Esophagus mucosa (tissue), 1 donor: ENCODE measurements at regions not wholly inside any gene's neighbourhood (a gene's known extent, or its start where the extent isn't known, plus 50 kb on each side); places are given as distances from the start of the nearest gene placed in this dataset.
A peak's percentile ranks its signal among the peaks of the same experiment; 100 is the strongest.
"Not testable (repeated sequence)": the region's sequence is repeated elsewhere in the genome, so short reads cannot be mapped to it uniquely, and the experiment has no call there.

Experiments
- ATAC-seq: fragments of 200-7000 bp; cut with Tn5 transposase; one replicate; pipeline ENCODE4 v1.9.1; 2020
- donor health status: DM: yes; HTN: yes; CAD: no.

- no peak for ATAC-seq
These were observed 52.4 kb upstream of the GOLGA8J start for GRCh38 chr15:30030345-30030744.

- ATAC-seq, result no peak
These were observed 58.9 kb upstream of the GOLGA8J start for GRCh38 chr15:30023798-30024295.

DNA sequence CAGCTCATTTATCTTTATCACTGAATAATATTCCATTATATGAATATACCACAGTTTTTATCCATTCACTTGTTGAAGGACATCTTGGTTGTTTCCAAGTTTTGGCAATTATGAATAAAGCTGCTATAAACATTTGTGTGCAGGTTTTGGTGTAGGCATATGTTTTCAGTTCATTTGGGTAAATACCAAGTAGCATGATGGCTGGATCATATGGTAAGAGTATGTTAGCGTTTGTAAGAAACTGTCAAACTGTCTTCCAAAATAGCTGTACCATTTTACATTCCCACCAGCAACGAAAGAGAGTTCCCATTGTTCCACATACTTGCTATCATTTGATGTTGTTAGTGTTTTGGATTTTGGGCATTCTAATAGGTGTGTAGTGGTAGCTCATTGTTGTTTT lies 72.0 kb upstream of the GOLGA8J start:
- ATAC-seq, result no peak

DNA sequence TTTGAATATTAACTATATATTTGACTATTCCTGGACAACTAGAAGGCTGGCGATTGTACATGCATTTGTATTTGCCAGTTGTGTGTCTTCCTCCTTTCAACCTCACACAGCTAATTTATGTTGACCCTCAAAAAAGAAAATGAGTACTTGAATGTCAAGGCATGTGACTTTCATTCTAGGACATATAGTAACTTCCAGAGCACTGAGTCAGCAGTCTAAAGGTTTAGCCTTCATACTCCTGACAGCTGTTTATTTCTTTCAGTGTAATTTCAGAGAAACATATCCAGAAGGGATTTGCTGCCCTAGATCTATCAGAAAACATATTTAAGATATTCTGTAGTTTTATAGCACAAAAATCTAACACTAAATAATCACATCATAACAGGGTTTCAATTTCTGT lies 74.6 kb upstream of the GOLGA8J start:
- ATAC-seq, result no peak

DNA sequence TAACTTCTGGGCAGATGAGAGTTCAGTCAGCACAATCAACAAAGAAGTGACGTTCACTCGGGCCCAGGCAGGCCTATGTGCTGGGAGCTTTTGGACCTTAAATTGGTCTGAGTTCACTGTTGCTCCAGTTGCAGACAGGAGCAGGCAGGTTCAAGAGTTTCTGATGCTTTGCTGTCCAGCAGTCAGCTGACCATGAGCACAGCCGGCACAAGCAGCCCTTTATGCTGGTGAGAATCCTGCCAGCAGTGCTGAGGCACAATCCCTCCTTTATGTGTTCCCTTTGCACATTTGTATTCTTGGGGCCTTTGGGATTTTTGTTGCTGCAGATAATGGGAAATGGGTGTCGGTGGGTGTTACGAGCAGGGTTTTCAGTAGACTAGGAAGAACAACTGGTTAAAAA lies 81.2 kb upstream of the GOLGA8J start:
- ATAC-seq, result no peak

- no peak for ATAC-seq
These were observed 84.7 kb upstream of the GOLGA8J start for GRCh38 chr15:29998033-29998432.

- ATAC-seq, result no peak
These were observed 85.3 kb upstream of the GOLGA8J start for GRCh38 chr15:29997499-29997898.

- no peak for ATAC-seq
These were observed 88.5 kb upstream of the GOLGA8J start for GRCh38 chr15:29994284-29994683.

GRCh38 chr15:29990954-29991353 lies 91.8 kb upstream of the GOLGA8J start:
- ATAC-seq, result no peak

DNA sequence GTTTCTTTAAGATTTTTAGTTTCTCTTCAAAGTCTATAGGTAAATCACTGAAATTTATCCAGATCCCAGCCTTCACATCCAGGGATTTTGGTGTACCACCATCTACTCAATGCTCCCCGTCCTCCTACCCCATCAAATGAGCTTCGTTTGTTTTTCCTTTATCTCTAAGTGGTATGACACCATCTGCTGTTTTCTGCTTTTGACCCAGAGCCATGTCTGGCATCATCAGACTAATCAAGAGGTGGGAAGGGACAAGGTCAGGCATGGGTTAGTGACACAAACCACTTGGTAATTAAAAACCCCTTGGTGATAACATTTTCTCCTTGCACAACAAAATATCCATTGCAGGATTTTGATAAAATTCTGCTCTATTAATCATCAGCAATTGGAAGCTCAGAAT lies 92.7 kb upstream of the GOLGA8J start:
- no peak for ATAC-seq

GRCh38 chr15:29988701-29989100 lies 94.1 kb upstream of the GOLGA8J start:
- no peak for ATAC-seq

DNA sequence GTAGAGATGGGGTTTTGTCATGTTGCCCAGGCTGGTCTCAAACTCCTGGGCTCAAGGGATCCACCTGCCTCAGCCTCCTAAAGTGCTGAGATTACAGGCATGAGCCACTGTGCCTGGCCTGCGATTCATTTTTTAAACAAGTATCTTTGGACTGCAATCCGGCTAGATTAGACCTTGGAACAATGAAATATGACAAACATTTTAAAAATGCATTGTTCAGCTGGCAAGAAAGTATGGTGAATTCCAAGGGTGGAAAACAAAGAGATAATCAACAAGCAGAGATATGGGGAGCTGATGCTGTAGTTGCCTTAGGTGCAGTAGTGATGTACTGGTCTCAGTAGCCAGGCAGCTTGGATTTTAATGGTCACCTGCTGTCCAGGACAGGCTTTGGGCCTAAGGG lies 95.8 kb upstream of the GOLGA8J start:
- no peak for ATAC-seq

DNA sequence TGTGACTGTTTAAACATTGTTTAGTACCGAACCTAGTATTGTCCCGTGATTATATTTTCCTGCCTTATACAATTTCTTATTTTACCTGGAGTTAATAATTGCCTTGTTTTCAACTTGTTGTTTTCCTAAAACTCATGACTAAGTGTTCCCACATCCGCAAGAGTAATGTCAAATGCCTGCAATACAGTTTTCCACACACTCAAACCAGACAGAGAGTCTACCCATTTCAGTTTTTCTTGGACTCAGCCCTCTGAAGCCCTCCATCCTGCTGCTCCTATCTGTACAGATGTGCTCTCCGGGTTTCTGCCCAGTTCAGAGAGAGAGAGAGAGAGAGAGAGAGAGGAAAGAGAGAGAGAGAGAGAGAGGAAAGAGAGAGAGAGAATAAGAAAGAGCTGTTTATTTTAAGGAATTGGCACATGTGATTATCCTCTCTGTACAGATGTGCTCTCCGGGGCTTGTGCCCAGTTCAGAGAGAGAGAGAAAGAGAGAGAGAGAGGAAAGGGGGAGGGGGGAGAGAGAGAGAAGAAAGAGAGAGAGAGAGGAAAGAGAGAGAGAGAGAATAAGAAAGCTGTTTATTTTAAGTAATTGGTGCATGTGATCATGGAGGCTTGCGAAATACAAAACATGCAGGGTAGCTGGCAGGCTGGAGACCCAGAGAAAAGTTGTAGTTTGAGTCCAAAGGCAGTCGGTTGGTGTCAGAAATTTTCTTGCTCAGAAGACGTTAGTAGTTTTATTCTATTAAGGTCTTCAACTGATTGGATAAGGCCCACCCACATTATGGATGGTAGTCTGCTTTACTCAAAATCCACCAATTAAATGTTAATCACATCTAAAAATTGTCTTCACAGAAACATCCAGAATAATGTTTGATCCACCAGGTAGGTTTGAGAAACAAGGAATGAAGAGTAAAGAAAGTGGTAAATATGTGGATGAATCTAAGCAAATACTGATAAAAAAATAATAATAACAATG lies 104.1 kb upstream of the GOLGA8J start:
- ATAC-seq, result no peak

DNA sequence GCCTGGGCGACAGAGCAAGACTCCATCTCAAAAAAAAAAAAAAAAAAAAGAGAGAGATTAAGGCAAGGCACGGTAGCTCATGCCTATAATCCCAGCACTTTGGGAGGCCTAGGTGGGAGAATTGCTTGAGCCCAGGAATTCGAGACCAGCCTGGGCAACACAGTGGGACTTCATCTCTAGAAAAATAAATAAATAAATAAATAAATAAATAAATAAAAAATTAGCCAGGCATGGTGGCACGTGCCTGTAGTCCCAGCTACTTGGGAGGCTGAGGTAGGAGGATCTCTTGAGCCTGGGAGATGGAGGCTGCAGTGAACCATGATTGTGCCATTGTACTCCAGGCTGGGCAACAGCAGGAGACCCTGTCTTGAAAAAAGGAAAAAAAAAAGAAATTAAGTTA lies 108.7 kb upstream of the GOLGA8J start:
- ATAC-seq, result not testable (repeated sequence)

- peak; percentile 88 for ATAC-seq
These were observed 110.7 kb upstream of the GOLGA8J start for GRCh38 chr15:29972051-29972450.

GRCh38 chr15:29970402-29970695 lies 112.4 kb upstream of the GOLGA8J start:
- peak; percentile 40 for ATAC-seq

- ATAC-seq, result no peak
These were observed 113.0 kb upstream of the GOLGA8J start for GRCh38 chr15:29969562-29970401.

DNA sequence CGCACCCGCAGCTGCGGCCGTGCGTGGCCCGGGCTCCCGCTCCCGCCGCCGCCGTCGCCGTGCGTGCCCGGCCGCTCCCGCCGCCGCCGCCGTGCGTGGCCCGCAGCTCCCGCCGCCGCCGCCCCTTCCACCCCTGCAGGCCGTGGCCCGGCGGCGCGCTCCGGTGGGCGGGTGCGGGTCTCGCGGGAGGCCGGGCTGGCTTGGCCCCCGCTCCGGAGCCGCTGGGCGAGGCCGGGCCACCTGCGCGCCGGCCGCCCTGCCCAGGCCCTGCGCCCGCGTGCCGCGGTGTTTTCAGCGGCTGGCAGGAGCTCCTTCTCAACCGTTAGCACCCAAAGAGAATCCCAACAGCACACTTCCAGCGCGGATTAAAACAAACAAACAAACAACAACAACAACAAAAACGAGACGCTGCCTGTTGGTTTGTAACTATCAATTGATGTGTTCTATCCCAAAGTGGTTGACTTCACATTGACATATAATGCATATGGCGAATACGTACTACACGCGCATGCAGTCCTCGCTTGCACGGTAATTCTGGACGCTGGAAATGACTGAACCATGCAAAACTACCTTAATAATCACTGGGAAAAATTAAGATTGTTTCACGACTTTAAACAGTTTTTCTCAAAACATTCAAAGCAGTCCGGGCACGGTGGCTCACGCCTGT lies 113.7 kb upstream of the GOLGA8J start:
- ATAC-seq, result no peak

GRCh38 chr15:29968099-29968894 lies 114.5 kb upstream of the GOLGA8J start:
- ATAC-seq, result peak; percentile 7

DNA sequence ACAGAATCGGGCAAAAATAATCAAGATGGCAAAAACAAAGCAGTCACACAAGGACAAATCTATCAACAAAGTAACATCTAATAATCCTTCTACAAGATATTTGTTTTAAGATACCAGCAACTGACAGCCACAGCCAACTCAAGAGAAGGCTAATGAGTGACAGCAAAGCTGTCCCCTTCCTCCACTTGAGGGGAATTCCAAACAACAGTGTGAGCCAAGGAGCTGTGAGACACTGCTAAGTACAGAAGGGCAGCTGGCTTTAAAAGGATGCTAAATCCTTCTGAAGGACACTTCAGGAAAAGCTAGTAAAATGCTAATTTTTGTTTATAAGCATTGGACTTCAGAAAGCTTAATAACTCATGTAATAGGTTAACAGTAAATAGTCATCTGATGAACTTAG lies 120.3 kb upstream of the GOLGA8J start:
- ATAC-seq, result no peak

GRCh38 chr15:29959384-29960137 lies 123.2 kb upstream of the GOLGA8J start:
- ATAC-seq, result no peak
